ENCODE measurements at regions not wholly inside any gene's neighbourhood (a gene's known extent, or its start where the extent isn't known, plus 50 kb on each side); places are given as distances from the start of the nearest gene placed in this dataset.
A peak's percentile ranks its signal among the peaks of the same experiment; 100 is the strongest.

GRCh38 chr3:30188713-30189112, 417.7 kb upstream of the TGFBR2 start:
- Histone ChIP-seq H3K4me1 (replicated peaks in 1 of 4; ENCODE audit: control insufficient read depth in 3 of 4, insufficient read depth in 4 of 4, low read length in 3 of 4) (no peaks in the 10 kb centered on the region), H2BK5ac (ENCODE audit: low read depth, low read length) (no peak overlapping the region), H3K9me3 (ENCODE audit: insufficient read depth in 2 of 2, low read depth in 1 of 2, low read length in 1 of 2) (no peaks in the 10 kb centered on the region), H3K27ac (ENCODE audit: low read depth, low read length) (no peak overlapping the region), H2AK5ac (ENCODE audit: low read depth, low read length) (no peak overlapping the region), H2BK20ac (ENCODE audit: low read length) (no peak overlapping the region), H3K18ac (ENCODE audit: extremely low read depth, low read length) (no peak overlapping the region), H4K20me1 (replicated peaks in 1 of 2; ENCODE audit: control insufficient read depth in 1 of 2, insufficient read depth in 2 of 2, low read length in 2 of 2) (no peaks in the 10 kb centered on the region), H4K5ac (ENCODE audit: insufficient read length, low read depth, low read length) (no peak overlapping the region), H3K9ac (replicated peaks in 1 of 4; ENCODE audit: extremely low read depth in 1 of 4, low read depth in 3 of 4, low read length in 3 of 4) (no peak overlapping the region), H2BK12ac (ENCODE audit: low read depth, low read length) (no peak overlapping the region), H3K27me3 (replicated peaks in 1 of 4; ENCODE audit: control insufficient read depth in 3 of 4, extremely low read depth in 1 of 4, insufficient read depth in 3 of 4, low read length in 3 of 4) (no peaks in the 10 kb centered on the region), H3K79me1 (ENCODE audit: low read depth, low read length) (no peaks in the 10 kb centered on the region), H3K56ac (replicated peaks; ENCODE audit: insufficient read length, low read depth, low read length) (no peak overlapping the region), H3K4me2 (ENCODE audit: insufficient read depth in 1 of 2, low read depth in 2 of 2, low read length in 2 of 2) (no peak overlapping the region), H3K79me2 (ENCODE audit: control insufficient read depth in 1 of 2, insufficient read depth in 2 of 2, low read length in 2 of 2) (no peaks in the 10 kb centered on the region), H3K23me2 (ENCODE audit: low read depth, low read length) (no peaks in the 10 kb centered on the region), H2BK120ac (replicated peaks; ENCODE audit: low read depth, low read length) (no peak overlapping the region), H3K23ac (ENCODE audit: insufficient read length) (no peak overlapping the region), H3K14ac (ENCODE audit: insufficient read length) (no peak overlapping the region), H4K8ac (ENCODE audit: extremely low read depth, insufficient read depth, low read length) (no peak overlapping the region), H4K91ac (replicated peaks; ENCODE audit: insufficient read length, low read length) (peak overlapping the region; percentile 39), H3K4me3 (ENCODE audit: extremely low read depth in 1 of 4, insufficient read depth in 2 of 4, low read depth in 3 of 4, low read length in 4 of 4) (no peak overlapping the region), H3K36me3 (ENCODE audit: control insufficient read depth in 2 of 4, insufficient read depth in 4 of 4, low read length in 3 of 4) (no peaks in the 10 kb centered on the region), H3K4ac (replicated peaks; ENCODE audit: insufficient read length, low read depth, low read length) (no peak overlapping the region), H2BK15ac (ENCODE audit: low read length) (no peak overlapping the region), H2AFZ (ENCODE audit: low read length) (no peak overlapping the region)
- no peak for TF ChIP-seq JUN (IDR thresholded peaks at IDR 0.05; ENCODE audit: low read depth, low read length)
- no peak for TF ChIP-seq KDM4A (IDR thresholded peaks at IDR 0.05; ENCODE audit: low read depth, low read length, severe bottlenecking)
- TF ChIP-seq SP2 (IDR thresholded peaks at IDR 0.05; ENCODE audit: low read length), result no peak
- TF ChIP-seq NANOG (IDR thresholded peaks at IDR 0.05; ENCODE audit: insufficient read depth, low read depth, low read length, poor library complexity, severe bottlenecking), result no peak
- TF ChIP-seq SUZ12 (IDR thresholded peaks at IDR 0.05; ENCODE audit: low read length), result no peak
- TF ChIP-seq CEBPB (IDR thresholded peaks at IDR 0.05; ENCODE audit: low read depth, low read length), result no peak
- TF ChIP-seq MAX (IDR thresholded peaks at IDR 0.05), result no peak
- TF ChIP-seq GTF2F1 (IDR thresholded peaks at IDR 0.05; ENCODE audit: borderline replicate concordance, low read depth, low read length), result no peak
- no peak for TF ChIP-seq RBBP5 (IDR thresholded peaks at IDR 0.05; ENCODE audit: borderline replicate concordance, low read depth, low read length)
- TF ChIP-seq BRCA1 (IDR thresholded peaks at IDR 0.05; ENCODE audit: low read depth, low read length), result no peak
- no peak for TF ChIP-seq POU5F1 (IDR thresholded peaks at IDR 0.05; ENCODE audit: low read depth, low read length)
- TF ChIP-seq NRF1 (IDR thresholded peaks at IDR 0.05; ENCODE audit: low read depth, low read length), result no peak
- FAIRE-seq (no peak), DNase-seq (ENCODE audit: low read depth in 1 of 2, low spot score in 2 of 2) (no peak)
- ChIA-PET POLR2A (ENCODE audit: partially characterized antibody) (no interaction called here), CTCF (ENCODE audit: partially characterized antibody) (interaction anchor here (0.5 to 2.4 kb wide), 3 partner anchors 10 to 147 kb away, joined by 3 to 28 read pairs (median 5); no protein-coding TSS in a partner anchor)
- WGBS, 2 experiments (ENCODE audit: extremely low coverage in 1 of 2, insufficient coverage in 1 of 2, insufficient read length in 1 of 2, insufficient replicate concordance in 2 of 2, low coverage in 1 of 2, low lambda C conversion rate in 2 of 2, missing lambda C conversion rate in 1 of 2), result 95% methylated on average over 1 of the region's 1 CpG; no CpG with 5 or more reads in 1 of the 2 experiments
